Astrocyte (in vitro differentiated cells and primary cell): ENCODE measurements at regions not wholly inside any gene's neighbourhood (a gene's known extent, or its start where the extent isn't known, plus 50 kb on each side); places are given as distances from the start of the nearest gene placed in this dataset.

Experiments used
- CTCF ChIP-seq: IDR thresholded peaks from 2 replicates; pipeline ENCODE4 v1.5.1; 2011; ENCODE audit warnings: low read depth, mild to moderate bottlenecking, inconsistent platforms, low read length, moderate library complexity; ENCODE audit not compliant: insufficient read depth
- EZH2 ChIP-seq: IDR thresholded peaks from 2 replicates; pipeline ENCODE4 v1.6.1; 2012; ENCODE audit warnings: mild to moderate bottlenecking, low read length, inconsistent platforms; ENCODE audit not compliant: insufficient read depth

DNA sequence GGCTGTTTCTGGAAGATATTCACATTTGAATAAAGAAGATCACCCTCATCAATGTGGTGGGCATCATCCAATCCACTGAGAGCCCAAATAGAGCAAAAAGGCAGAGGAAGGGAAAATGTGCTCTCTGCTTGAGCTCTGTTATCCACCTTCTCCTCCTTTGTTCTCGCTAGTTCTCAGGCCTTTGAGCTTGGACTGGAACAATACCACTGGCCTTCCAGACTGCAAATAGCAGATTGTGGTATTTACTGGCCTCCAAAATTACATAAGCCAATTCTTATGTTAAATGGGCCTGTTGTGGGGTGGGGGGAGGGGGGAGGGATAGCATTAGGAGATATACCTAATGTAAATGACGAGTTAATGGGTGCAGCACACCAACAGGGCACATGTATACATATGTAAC, 219.3 kb downstream of the C1orf94 start:
- TF ChIP-seq EZH2 (no peak), CTCF (no peak)
